RWPE1 (cell line): ENCODE measurements at regions not wholly inside any gene's neighbourhood (a gene's known extent, or its start where the extent isn't known, plus 50 kb on each side); places are given as distances from the start of the nearest gene placed in this dataset.

Experiments used
- CTCF ChIA-PET: fragments of 350-600 bp; sonication (Branson Sonifier 250); formaldehyde crosslinking; extraction: SDS; loops from one replicate; lab custom pipeline; 2021; lab: Yijun Ruan, JAX
- POLR2A ChIA-PET: fragments of 400-600 bp; formaldehyde crosslinking; extraction: SDS; loops from one replicate; lab custom pipeline; 2020; ENCODE audit warnings: antibody characterized with exemption; ENCODE audit not compliant: low non-redundant PET; lab: Yijun Ruan, JAX
- DNase-seq: peaks from one replicate; pipeline ENCODE4 v3.0.0; 2012; ENCODE audit warnings: low spot score
- H3K27ac ChIP-seq: fragments of 450-650 bp; 2 replicates; pipeline ENCODE4 v1.5.1; 2017
- TF ChIP-seq, protein P1 (sequence below): fragments of 450-650 bp; conservative IDR thresholded peaks from 2 replicates; pipeline ENCODE4 v1.5.1; 2017; ENCODE audit warnings: low read depth, mild to moderate bottlenecking

DNA sequence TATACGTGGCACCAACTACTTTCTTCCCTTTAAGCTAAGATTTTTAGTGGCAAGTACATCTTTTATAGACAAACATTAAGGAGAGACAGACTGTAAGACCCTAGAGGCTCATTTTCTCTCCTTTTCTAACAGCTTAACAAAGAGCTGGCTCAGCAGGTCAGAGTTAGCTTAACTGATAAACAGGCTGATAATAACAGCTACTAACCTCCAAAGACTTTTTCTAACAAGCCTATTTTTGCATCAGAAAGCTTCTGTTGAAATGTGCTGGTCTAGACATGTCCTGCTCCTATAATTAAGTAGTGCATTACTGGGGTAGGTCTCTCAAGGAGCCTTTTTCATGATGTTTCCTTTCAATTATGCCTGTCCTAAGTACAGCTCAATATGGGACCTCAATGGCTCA lies 238.2 kb upstream of the FAM3C start:
- H3K27ac ChIP-seq: no peak overlapping the region
- DNase-seq: no peak
- TF ChIP-seq, protein P1, sequence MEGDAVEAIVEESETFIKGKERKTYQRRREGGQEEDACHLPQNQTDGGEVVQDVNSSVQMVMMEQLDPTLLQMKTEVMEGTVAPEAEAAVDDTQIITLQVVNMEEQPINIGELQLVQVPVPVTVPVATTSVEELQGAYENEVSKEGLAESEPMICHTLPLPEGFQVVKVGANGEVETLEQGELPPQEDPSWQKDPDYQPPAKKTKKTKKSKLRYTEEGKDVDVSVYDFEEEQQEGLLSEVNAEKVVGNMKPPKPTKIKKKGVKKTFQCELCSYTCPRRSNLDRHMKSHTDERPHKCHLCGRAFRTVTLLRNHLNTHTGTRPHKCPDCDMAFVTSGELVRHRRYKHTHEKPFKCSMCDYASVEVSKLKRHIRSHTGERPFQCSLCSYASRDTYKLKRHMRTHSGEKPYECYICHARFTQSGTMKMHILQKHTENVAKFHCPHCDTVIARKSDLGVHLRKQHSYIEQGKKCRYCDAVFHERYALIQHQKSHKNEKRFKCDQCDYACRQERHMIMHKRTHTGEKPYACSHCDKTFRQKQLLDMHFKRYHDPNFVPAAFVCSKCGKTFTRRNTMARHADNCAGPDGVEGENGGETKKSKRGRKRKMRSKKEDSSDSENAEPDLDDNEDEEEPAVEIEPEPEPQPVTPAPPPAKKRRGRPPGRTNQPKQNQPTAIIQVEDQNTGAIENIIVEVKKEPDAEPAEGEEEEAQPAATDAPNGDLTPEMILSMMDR: no peak
- POLR2A ChIA-PET: no interaction called here
- CTCF ChIA-PET: interaction anchor here (1.3 kb wide), 1 partner anchor 148 kb away, joined by 3 read pairs; no protein-coding TSS in a partner anchor

DNA sequence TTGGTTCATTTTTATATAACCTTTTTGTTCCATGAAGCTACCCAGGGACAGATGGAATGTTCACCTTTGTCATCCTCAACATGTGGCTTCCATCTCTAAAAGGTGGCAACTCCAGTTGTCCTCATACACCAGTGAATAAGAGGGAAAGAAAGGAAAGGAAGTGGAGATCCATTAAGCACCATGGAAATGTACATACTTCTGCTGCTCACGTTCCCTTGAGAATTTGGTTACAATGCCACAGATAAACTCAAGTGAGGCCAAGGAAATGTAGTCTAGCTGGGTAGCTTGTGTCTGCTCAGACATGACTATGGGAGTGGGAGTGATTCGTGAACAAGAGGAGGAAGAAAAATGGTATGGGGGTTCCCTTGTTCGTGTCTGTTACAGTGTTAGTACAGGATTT lies 237.1 kb upstream of the FAM3C start:
- ChIA-PET CTCF (no interaction called here), POLR2A (no interaction called here)
- no peak overlapping the region for H3K27ac ChIP-seq
- TF ChIP-seq, protein P1: no peak
- DNase-seq: no peak

DNA sequence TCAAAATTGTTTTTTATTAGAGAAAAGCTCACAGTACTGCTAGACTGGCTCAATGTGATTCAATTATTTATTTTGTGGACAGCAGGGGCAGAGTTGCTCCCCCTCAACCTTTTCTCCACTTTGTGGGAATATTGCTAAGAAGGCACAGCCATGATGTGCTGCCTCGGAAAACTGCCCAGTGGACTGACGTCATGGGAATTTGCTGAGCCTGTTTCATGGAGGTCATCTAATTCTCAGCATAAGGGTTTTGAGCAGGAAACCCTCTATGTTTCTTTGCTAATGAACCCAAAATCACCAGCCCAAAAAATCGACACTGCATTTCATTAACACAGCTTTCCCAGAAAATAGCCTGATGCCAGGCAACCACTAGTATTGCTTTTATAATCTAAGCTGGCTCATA lies 228.8 kb upstream of the FAM3C start:
- CTCF ChIA-PET: interaction anchor here (0.5 to 1.4 kb wide), 2 partner anchors 47 to 370 kb away, joined by 5 to 6 read pairs; no protein-coding TSS in a partner anchor
- POLR2A ChIA-PET: no interaction called here
- no peak for DNase-seq
- TF ChIP-seq, protein P1: no peak
- no peak overlapping the region for H3K27ac ChIP-seq

DNA sequence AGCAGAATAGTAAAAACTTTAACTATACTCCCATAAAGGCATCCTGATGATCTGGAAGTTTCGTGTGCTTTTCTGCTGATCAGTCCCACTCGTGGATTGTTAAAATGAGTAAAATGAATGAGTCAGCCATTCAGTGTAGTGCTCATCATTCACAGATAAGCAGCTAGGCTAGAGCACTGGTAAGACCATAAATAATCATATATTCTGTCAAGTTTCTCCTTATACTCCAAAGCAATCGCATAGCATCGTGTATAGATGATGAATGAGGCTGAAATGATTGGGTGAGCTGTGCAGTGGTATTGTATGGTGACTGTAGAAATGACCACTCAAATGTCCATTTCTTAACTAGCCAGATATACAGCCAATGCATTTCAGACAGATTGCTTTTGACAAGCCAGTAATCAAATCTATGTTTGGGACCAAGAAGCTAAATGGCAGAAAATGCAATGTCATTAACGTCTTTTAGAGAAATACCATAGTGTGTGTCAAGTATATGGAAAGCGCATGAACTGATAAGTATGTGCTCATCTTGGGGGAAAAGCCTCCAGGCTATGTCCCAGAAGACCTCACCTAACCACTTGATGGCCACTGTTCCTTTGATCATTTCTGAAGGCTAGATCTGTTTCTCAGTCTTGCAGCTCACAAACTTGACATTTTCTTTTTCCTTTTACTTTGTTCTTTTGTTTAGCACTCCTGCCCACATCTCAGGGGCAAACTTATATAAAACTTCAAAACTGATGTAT lies 227.2 kb upstream of the FAM3C start:
- TF ChIP-seq, protein P1: no peak
- CTCF ChIA-PET: no interaction called here
- POLR2A ChIA-PET: no interaction called here
- no peak overlapping the region for H3K27ac ChIP-seq
- DNase-seq: no peak

DNA sequence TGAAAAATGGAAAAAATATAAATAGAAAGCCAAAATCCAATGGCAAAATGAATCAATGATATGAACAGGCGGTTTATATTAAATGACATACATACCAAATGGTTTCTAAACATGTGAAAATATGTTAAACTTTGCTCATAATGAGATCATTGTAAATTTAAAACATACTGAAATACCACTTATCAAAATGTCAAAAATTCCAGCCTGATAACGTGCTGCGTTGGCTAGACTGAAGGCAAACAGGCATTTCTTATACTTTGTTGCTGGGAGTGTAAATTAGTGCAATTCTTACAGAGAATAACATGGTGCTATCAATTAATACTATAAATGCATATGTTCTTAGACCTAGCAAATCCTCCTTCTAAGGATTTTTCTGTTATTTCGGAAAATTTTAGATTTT lies 225.8 kb upstream of the FAM3C start:
- CTCF ChIA-PET: interaction anchor here (0.7 kb wide), 1 partner anchor 34 kb away, joined by 5 read pairs; no protein-coding TSS in a partner anchor
- H3K27ac ChIP-seq: no peak overlapping the region
- POLR2A ChIA-PET: no interaction called here
- TF ChIP-seq, protein P1: no peak
- no peak for DNase-seq

DNA sequence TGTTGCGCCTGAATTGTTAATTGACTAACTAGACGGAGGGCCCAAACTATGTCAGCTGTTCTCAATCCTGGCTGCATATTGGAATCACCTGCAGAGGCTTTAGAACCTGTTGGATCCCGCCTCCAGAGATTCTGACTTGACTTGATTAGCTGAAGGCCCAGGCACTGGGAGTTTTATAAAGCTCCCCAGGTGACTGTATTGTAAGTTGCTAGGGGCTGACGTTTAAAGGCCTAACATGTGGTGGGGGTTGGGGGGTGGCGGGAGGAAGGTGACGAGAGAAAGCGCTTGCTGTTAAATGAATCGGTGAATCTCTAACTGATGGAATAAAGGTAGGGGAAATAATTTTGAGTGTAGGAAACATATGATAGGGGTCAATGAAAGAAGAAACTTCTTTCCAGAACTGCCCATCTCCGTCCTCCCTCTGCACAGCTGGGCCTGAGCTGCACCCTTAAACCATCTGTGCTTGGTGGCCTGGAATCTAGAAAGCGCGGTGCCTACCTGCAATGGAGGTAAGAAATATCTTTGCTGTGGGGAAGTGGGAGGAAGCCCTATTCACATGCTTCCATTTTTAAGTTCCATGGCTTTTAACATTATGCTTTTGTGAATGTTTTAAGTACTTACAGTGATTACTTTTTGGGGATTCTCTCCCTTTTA lies 225.0 kb upstream of the FAM3C start:
- ChIA-PET POLR2A (no interaction called here), CTCF (interaction anchor here (0.6 kb wide), 1 partner anchor 520 kb away, joined by 4 read pairs; no protein-coding TSS in a partner anchor)
- H3K27ac ChIP-seq: no peak overlapping the region
- TF ChIP-seq, protein P1: no peak
- no peak for DNase-seq
